GM21528 (cell line): ENCODE measurements at regions not wholly inside any gene's neighbourhood (a gene's known extent, or its start where the extent isn't known, plus 50 kb on each side); places are given as distances from the start of the nearest gene placed in this dataset.
"Not testable (repeated sequence)": the region's sequence is repeated elsewhere in the genome, so short reads cannot be mapped to it uniquely, and the experiment has no call there.

Source experiments
- ATAC-seq: cut with Tn5 transposase; IDR thresholded peaks from one replicate; pipeline ENCODE4 v1.9.1; 2021; ENCODE audit warnings: mild to moderate bottlenecking, moderate library complexity; ENCODE audit not compliant: unreplicated experiment, low FRiP score

DNA sequence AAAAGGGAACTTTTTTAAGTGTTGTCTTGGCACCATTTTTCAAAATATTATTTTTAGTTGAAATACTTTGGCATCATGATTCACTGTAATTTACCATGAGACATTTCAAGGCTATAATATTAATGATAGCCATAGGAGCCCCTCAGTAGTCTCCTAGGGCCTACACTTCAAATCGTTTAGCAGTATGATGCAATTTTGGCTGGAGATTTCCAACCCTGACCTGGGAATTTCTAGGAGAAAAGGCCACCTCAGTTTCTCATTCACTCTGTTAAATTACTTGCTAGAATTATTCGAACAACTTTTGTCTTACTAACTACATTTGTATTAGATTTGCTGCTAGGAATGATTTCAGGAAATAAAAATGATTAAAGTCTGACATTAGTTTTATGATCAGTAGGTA, 1610.9 kb upstream of the RAG2 start:
- ATAC-seq, result no peak

DNA sequence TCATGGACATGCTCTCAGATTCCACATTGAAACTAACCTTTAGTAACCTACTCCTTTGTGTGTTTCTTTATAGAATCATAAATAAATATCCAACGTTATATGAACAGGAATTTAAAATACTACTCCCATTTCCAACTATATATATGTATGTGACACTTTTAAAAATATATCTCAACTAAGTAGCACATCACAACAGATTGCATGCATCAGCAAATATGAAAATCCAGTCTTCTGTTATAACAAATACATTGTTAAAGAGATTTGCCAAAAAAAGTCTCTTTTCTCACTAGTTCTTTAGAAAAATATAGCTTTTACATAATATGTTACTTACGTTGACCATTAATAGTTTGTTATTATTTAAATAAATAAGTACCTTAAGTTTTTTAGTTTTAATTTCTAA, 1608.6 kb upstream of the RAG2 start:
- no peak for ATAC-seq

- no peak for ATAC-seq
Observed at GRCh38 chr11:38191101-38191500, 1593.1 kb upstream of the RAG2 start.

- ATAC-seq, result no peak
Observed at GRCh38 chr11:38182126-38182866, 1584.3 kb upstream of the RAG2 start.

GRCh38 chr11:38176686-38177322, 1578.8 kb upstream of the RAG2 start:
- no peak for ATAC-seq

DNA sequence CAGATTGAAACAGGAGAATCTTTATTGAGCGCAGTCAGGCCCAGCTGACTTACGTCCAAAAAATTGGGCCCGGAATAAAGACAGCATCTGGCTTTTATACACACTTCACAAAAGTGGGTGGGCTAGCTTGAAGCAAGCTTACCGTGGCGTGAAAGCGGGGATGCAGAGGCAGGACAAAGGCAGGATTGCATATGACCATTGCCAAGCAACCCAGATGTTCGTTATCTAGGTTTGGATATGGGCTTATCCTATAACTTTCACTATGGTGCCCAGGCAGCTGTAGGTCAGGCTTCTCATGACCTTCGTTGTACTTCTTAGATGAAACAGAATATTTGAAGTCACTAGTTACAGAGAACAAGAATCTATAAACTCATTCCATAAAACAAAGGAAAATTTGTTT, 1575.6 kb upstream of the RAG2 start:
- ATAC-seq, result no peak

DNA sequence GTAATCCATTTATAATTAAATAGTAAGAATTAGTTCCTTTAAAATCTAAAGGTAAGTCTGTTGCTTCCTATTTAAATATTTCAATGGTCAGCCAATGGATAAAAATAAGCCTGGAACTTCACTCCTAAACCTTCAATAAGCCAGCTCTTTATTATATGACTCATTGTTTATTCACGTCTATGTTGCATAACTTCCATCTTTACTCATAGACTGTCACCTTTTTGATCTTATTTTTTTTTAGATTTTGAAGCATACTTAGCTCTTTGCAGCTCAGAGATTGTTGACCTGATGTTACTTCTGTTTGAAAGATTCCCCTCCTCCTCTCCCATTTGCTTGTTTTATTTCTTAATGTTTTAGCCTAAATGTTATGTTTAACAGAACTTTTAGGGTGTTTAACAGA, 1571.2 kb upstream of the RAG2 start:
- no peak for ATAC-seq

DNA sequence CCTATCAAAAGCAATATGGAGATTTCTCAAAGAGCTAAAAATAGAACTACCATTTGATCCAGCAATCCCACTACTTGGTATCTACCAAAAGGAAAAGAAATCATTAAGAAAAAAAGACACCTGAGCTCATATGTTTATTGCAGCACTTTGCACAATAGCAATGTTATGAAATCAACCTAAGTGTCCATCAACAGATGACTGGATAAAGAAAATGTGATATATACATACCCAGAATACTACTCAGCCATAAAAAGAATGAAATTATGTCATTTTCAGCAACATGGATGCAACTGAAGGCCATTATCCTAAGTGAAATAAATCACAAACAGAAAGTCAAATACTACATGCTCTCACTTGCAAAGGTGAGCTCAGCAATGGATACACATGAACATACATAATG, 1565.5 kb upstream of the RAG2 start:
- ATAC-seq, result no peak

- ATAC-seq, result no peak
Observed at GRCh38 chr11:38160433-38160832, 1562.4 kb upstream of the RAG2 start.

GRCh38 chr11:38159038-38159437, 1561.0 kb upstream of the RAG2 start:
- no peak for ATAC-seq

GRCh38 chr11:38156495-38157146, 1558.6 kb upstream of the RAG2 start:
- ATAC-seq, result no peak

DNA sequence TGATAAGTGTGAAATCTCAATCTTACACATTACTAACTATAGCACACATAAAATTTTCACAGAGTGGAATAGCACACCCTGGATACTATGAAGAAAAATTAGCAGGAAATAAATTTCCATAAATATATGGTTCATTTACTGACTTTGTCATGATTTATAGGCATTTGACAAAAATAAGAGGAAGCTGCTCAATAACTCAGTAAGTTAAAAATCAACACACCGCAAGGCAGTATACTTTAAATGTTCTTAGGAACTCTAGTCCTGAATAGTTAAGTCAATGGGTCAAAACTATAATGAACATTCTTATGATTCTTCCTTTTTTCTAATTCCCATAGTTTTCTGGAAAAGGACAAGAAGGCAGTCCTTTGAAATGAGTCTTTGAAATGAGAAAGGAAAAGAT, 1557.8 kb upstream of the RAG2 start:
- no peak for ATAC-seq

DNA sequence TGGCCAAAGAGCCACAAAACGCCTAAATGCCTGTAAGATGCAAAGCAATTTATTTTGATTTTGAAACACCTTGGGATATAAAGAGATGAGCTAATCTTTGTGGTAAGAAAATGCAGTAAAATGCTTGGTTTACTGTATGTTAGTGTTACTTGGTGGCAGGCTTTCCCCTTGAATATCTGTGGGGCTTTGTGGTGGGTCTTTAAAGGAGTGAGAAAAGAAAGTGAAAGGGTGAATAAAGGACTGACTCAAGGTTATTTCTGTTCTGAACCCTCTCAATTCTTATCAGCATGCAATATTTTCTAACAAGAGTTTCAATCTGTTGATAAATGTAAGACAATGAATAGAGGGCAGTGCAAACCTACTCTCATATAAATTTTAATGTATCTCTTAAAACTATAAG, 1555.9 kb upstream of the RAG2 start:
- no peak for ATAC-seq

DNA sequence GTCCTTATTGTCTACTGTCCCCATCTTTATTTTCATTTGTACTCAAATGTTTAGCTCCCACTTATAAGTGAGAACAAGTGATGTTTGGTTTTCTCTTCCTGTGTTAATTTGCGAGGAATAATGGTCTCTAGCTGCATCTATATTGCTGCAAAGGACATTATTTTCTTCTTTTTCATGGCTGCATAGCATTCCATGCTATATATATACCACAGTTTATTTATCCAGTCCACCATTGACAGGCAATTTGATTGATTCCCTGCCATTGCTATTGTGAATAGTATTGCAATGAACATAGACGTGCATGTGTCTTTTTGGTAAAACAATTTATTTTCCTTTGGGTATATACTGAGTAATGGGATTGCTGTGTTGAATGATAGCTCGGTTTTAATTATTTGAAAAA, 1545.8 kb upstream of the RAG2 start:
- ATAC-seq, result no peak

DNA sequence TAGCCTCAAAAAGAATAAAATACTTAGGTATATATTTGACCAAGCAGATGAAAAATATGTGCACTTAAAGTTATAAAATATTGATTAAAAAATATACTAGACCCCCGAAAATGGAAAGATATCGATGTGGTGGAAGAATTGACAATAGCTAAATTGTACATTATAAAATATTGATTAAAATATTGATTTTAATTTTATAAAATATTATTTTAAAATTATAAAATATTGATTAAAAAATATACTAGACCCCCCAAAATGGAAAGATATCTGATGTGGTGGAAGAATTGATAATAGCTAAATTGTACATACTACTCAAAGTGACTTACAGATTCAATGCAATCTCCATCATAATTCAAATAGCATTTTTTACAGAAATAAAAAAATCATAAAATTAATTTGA, 1540.9 kb upstream of the RAG2 start:
- ATAC-seq, result no peak

GRCh38 chr11:38136887-38137286, 1538.9 kb upstream of the RAG2 start:
- ATAC-seq, result no peak

DNA sequence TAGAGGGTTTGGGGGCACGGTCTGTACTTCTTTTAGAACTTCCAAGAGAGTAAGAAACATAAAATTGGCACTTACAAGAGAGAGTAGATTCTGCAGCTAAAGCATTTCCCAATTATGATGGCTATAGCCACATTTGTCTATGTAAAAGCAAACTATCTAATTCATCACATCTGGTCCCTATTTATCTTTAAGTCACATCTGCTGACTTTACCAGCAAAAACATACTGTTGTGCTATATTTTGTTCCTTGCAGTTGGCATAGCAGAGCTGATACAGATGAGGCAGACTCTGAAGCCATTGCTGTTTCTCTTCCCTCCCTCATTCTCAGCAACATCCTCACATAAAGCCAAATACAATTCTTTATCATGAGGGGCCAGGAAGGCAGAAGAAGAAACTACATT, 1533.5 kb upstream of the RAG2 start:
- ATAC-seq, result no peak

- ATAC-seq, result no peak
Observed at GRCh38 chr11:38130976-38131375, 1532.9 kb upstream of the RAG2 start.

DNA sequence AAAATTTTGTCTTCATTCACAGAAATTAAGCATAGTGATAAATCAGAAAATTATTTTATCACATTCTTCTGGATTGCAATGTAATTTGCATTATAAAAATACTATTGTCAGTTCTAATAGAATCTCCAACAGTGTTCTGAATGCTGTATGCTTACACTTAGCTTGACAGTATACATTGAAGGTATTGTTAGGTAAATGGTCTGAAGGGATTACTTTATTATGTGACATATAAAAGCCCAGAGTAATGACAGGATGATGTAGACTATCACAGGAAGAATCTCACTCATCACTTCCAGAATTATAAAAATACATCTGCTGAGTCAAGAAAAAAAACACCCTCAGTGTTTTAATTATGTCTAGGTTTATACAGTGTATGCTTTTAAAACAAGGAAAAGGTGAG, 1532.5 kb upstream of the RAG2 start:
- no peak for ATAC-seq

GRCh38 chr11:38123673-38124072, 1525.6 kb upstream of the RAG2 start:
- no peak for ATAC-seq

GRCh38 chr11:38116616-38117015, 1518.6 kb upstream of the RAG2 start:
- not testable (repeated sequence) for ATAC-seq

DNA sequence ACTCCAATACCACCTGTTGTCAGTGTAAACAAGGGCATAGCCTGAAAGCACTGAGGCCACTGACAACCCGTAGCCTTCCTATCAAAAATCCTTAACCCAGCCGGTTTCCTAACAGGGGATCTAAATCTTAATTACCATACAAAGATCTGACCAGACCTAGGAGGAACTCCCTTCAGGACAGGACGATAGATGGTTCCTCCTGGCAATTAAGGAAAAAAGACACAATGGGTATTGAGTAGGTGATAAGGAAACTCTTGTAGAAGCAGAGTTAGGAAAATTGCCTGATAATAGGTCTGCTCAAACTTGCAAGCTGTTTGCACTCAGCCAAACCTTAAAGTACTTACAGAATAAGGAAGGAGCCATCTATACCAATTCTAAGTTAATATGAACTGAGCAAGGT, 1517.3 kb upstream of the RAG2 start:
- not testable (repeated sequence) for ATAC-seq
